Upper lobe of right lung (tissue), 1 donor: ENCODE measurements at regions not wholly inside any gene's neighbourhood (a gene's known extent, or its start where the extent isn't known, plus 50 kb on each side); places are given as distances from the start of the nearest gene placed in this dataset.

Source experiments
- ATAC-seq: fragments of 200-7000 bp; cut with Tn5 transposase; one replicate; pipeline ENCODE4 v1.9.1; 2020; ENCODE audit warnings: mild to moderate bottlenecking, moderate library complexity
- DNase-seq: peaks from one replicate; pipeline ENCODE4 v3.0.0-alpha.2; 2020
- H3K27ac ChIP-seq: fragments of 200-600 bp; one replicate; pipeline ENCODE4 v1.8.0; 2022
- H3K27me3 ChIP-seq: fragments of 200-600 bp; one replicate; pipeline ENCODE4 v1.8.0; 2022; ENCODE audit warnings: mild to moderate bottlenecking
- H3K36me3 ChIP-seq: fragments of 200-600 bp; one replicate; pipeline ENCODE4 v1.8.0; 2022
- H3K4me1 ChIP-seq: fragments of 200-600 bp; one replicate; pipeline ENCODE4 v1.8.0; 2022
- H3K4me3 ChIP-seq: fragments of 200-600 bp; one replicate; pipeline ENCODE4 v1.8.0; 2022; ENCODE audit warnings: mild to moderate bottlenecking
- H3K9me3 ChIP-seq: fragments of 200-600 bp; one replicate; pipeline ENCODE4 v1.8.0; 2022
- intact Hi-C: fragments of 100-400 bp; cut with DNase I; formaldehyde crosslinking; loops from one replicate; pipeline ENCODE4 v1.11.0; 2022
- TF ChIP-seq, protein P1 (sequence below): fragments of 200-600 bp; IDR thresholded peaks from one replicate; pipeline ENCODE4 v1.8.0; 2022; ENCODE audit warnings: antibody characterized with exemption
- donor health status: DM: no; HTN: yes; CAD: no; lungs with severe emphysema.

DNA sequence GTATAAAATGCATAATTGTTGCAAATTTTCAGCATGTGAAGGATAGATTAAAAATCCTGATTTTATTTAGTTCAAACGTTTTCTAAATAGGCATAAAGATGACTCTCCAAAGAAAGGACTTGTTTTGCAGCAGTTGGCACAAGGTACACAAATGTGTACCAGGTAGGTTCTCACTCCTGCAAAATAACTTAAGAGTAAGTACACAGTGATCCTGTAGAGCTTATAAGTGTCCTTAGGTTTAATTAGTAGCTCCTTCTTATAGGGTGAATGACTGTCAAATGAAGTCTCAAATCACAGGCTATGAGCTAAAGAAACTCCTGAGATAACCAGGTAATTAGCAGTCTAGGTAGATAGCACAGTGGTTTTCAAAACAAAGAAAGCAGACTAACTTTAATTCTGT is 330.6 kb upstream of the MDGA2 start:
- Histone ChIP-seq H3K9me3 (no peaks in the 10 kb centered on the region), H3K27me3 (no peaks in the 10 kb centered on the region), H3K27ac (no peak overlapping the region), H3K4me1 (no peaks in the 10 kb centered on the region), H3K36me3 (no peaks in the 10 kb centered on the region), H3K4me3 (no peak overlapping the region)
- intact Hi-C loops: no loop called here
- TF ChIP-seq, protein P1, sequence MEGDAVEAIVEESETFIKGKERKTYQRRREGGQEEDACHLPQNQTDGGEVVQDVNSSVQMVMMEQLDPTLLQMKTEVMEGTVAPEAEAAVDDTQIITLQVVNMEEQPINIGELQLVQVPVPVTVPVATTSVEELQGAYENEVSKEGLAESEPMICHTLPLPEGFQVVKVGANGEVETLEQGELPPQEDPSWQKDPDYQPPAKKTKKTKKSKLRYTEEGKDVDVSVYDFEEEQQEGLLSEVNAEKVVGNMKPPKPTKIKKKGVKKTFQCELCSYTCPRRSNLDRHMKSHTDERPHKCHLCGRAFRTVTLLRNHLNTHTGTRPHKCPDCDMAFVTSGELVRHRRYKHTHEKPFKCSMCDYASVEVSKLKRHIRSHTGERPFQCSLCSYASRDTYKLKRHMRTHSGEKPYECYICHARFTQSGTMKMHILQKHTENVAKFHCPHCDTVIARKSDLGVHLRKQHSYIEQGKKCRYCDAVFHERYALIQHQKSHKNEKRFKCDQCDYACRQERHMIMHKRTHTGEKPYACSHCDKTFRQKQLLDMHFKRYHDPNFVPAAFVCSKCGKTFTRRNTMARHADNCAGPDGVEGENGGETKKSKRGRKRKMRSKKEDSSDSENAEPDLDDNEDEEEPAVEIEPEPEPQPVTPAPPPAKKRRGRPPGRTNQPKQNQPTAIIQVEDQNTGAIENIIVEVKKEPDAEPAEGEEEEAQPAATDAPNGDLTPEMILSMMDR: no peak
- DNase-seq (no peak), ATAC-seq (peak; percentile 49)

DNA sequence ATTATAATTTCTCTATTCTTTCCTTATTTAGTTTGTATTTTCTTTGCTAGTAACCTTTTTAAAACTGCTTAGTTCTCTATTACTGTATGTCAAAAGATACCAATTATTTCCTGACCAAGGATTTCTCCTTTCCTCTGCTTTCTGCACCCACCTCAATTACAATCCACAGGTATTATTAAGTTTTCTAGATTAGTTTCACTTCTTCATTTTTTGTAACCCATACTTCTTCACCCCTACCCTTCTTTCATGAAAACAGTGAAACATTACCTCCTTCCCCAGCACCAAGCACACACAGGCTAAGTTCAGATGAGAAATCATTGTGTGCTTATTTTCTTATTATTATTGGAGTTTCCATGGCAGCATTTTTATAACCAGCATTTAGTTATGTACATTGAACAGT is 318.5 kb upstream of the MDGA2 start:
- Histone ChIP-seq H3K36me3 (no peaks in the 10 kb centered on the region), H3K4me1 (no peaks in the 10 kb centered on the region), H3K4me3 (no peak overlapping the region), H3K27ac (no peak overlapping the region), H3K27me3 (no peaks in the 10 kb centered on the region), H3K9me3 (no peaks in the 10 kb centered on the region)
- TF ChIP-seq, protein P1: no peak
- intact Hi-C loops: no loop called here
- DNase-seq: no peak
- ATAC-seq: no peak

DNA sequence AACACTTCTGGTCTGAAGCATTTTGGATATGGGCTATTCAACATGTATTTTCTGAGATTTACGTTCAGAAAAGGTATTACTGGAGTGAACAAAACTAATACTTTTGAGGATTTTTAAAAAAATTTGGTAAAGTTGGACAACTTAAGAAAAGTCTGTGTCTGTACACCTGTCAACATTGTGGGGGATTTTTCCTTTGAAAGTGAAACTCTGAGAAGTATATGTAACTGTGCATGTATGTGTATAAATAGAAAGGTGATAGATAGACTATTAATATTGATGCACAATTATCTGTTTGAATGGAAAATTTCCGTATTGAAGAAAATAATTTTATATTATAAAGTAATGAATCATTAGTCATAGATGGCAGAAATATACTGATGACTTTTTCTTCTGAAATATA is 312.8 kb upstream of the MDGA2 start:
- DNase-seq (no peak), ATAC-seq (no peak)
- Histone ChIP-seq H3K9me3 (no peaks in the 10 kb centered on the region), H3K27me3 (no peaks in the 10 kb centered on the region), H3K27ac (no peak overlapping the region), H3K36me3 (no peaks in the 10 kb centered on the region), H3K4me1 (no peaks in the 10 kb centered on the region), H3K4me3 (no peak overlapping the region)
- intact Hi-C loops: no loop called here
- TF ChIP-seq, protein P1: no peak

DNA sequence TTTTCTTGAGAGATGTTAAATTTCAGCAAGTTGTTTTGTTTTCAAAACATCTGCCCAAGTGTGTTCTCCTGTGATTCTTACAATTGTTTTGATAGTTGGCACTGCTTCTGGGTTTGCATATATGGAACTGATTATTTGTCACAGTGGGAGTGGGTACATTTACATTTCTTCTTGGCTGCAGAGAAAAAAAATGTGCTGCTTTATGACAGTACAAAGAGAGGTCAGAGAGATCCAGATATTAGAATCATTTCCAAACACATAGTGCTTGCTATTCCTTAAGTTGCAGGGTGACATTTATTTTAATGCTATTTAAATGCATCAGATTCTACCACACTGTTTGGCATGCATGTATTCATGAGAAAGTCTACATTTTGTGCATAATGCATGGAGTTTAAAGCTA is 303.5 kb upstream of the MDGA2 start:
- Histone ChIP-seq H3K27me3 (no peaks in the 10 kb centered on the region), H3K27ac (no peak overlapping the region), H3K9me3 (no peaks in the 10 kb centered on the region), H3K36me3 (no peaks in the 10 kb centered on the region), H3K4me1 (no peaks in the 10 kb centered on the region), H3K4me3 (no peak overlapping the region)
- ATAC-seq: no peak
- intact Hi-C loops: no loop called here
- no peak for DNase-seq
- TF ChIP-seq, protein P1: no peak

DNA sequence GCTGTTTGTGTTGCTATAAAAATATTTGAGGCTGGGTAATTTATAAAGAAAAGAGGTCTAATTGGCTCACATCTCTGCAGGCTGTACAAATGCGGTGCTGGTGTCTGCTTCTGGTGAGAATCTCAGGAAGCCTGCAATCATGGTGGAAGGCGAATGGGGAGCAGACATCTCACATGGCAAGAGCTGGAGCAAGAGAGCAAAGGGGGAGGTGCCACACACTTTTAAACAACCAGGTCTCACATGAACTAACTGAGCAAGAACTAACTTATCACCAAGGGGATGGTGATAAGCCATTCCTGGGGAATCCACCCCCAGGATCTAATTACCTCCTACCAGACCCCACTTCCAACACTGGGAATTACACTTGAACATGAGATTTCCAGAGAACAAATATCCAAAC is 300.7 kb upstream of the MDGA2 start:
- H3K36me3 ChIP-seq: no peaks in the 10 kb centered on the region
- no peaks in the 10 kb centered on the region for H3K27me3 ChIP-seq
- H3K4me1 ChIP-seq: no peaks in the 10 kb centered on the region
- H3K4me3 ChIP-seq: no peak overlapping the region
- H3K9me3 ChIP-seq: no peaks in the 10 kb centered on the region
- DNase-seq (no peak), ATAC-seq (no peak)
- intact Hi-C loops: no loop called here
- no peak overlapping the region for H3K27ac ChIP-seq
- TF ChIP-seq, protein P1: no peak

DNA sequence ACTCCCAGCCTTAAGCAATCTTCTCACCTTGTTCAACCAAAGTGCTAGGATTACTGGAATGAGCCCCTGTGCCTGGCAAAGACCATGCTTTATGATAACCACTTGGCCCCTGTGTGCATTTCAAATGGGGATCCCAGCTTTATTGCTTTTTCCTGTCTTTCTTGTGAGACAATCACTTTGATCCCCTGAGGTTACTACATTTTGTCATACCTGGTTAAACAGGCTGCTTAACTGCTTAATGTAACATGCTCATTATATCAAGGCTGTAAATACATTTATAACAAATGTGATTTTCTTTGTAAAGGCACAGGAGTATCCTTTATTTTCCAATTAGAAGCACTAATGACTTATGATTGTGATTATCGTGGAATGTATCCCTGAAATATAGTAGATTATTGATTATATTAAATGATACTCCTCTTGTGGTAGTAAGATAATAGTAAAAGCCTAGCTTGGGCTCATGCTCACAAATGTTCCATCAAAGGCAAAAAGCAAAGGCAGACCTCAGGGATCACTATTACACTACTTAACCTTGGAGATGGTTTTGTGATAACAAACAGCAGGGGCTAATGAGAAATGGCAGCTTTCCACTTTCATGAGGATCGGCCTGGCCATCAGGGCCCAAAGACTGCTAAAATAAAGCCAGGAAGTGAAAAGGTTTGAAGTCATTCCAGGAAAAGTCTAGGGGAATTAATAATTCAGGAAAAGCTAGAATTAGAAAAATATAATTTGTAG is 290.8 kb upstream of the MDGA2 start:
- H3K4me1 ChIP-seq: no peaks in the 10 kb centered on the region
- intact Hi-C loops: no loop called here
- no peak overlapping the region for H3K27ac ChIP-seq
- DNase-seq (no peak), ATAC-seq (no peak)
- no peaks in the 10 kb centered on the region for H3K36me3 ChIP-seq
- H3K9me3 ChIP-seq: no peaks in the 10 kb centered on the region
- no peaks in the 10 kb centered on the region for H3K27me3 ChIP-seq
- TF ChIP-seq, protein P1: no peak
- H3K4me3 ChIP-seq: no peak overlapping the region
